Spleen (tissue), 7 donors: ENCODE measurements at regions not wholly inside any gene's neighbourhood (a gene's known extent, or its start where the extent isn't known, plus 50 kb on each side); places are given as distances from the start of the nearest gene placed in this dataset.

Experiments used
- POLR2A ChIP-seq, 3 donors: fragments of 450-650 bp; IDR thresholded peaks; one replicate each; pipeline ENCODE4 v1.5.1; 2017; ENCODE audit warnings: antibody characterized with exemption in 3 of 3, mild to moderate bottlenecking in 1 of 3
- POLR2AphosphoS5 ChIP-seq, 3 donors: sonication (generic); formaldehyde crosslinking; IDR thresholded peaks; one replicate each; pipeline ENCODE4 v1.5.1; 2017; ENCODE audit warnings: antibody characterized with exemption in 3 of 3
- TF ChIP-seq, protein P1 (sequence below), 11 experiments: fragments of 200-600 bp in 7 of 11; fragments of 450-650 bp in 4 of 11; sonication (generic) in 4 of 11; IDR thresholded peaks in 8 of 11; conservative IDR thresholded peaks in 3 of 11; 1 replicate in 7 of 11; 2 replicates in 4 of 11; pipeline versions ENCODE4 v1.4.0 to v1.8.0; 2016 to 2021; ENCODE audit warnings: antibody characterized with exemption in 11 of 11, inconsistent platforms in 4 of 11, mild to moderate bottlenecking in 1 of 11
- donor health status: DM: no; HTN: no; CAD: no; lungs with moderate emphysema.
- donor health status: DM: no; HTN: no; CAD: no.
- donor health status: DM: no; HTN: no; CAD: no.

DNA sequence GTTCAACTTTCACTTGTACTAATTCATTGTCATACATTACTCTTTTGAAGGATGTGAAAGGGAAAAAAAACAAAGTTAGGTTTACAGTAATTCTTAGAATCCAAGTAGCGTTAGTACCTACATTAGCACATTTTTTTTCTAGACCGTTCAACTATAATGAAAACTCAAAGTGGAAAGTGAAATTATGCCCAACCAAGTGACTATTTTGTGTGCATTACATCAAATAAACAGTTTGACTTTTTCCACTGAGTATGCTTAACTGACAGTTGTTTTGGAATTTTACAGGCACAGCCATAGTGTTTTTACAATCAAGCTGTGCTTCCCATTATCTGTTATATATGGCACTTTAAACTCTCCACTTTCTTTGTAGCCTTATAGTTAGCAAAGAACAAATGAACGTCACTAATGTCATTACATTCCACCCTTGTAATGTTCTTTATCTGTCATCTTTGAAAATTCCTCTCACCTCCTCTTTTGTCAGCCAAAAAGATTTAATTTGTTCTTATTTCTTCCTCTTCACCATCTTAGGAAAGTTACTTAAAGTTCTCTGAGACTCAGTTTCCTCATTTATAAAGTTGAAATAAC lies 142.3 kb upstream of the SOX2 start:
- TF ChIP-seq, protein P1, sequence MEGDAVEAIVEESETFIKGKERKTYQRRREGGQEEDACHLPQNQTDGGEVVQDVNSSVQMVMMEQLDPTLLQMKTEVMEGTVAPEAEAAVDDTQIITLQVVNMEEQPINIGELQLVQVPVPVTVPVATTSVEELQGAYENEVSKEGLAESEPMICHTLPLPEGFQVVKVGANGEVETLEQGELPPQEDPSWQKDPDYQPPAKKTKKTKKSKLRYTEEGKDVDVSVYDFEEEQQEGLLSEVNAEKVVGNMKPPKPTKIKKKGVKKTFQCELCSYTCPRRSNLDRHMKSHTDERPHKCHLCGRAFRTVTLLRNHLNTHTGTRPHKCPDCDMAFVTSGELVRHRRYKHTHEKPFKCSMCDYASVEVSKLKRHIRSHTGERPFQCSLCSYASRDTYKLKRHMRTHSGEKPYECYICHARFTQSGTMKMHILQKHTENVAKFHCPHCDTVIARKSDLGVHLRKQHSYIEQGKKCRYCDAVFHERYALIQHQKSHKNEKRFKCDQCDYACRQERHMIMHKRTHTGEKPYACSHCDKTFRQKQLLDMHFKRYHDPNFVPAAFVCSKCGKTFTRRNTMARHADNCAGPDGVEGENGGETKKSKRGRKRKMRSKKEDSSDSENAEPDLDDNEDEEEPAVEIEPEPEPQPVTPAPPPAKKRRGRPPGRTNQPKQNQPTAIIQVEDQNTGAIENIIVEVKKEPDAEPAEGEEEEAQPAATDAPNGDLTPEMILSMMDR (IDR thresholded peaks at IDR 0.05 in 8 of 11, conservative IDR thresholded peaks at IDR 0.05 in 3 of 11), result no peak
- TF ChIP-seq POLR2AphosphoS5 (IDR thresholded peaks at IDR 0.05) (no peak), POLR2A (IDR thresholded peaks at IDR 0.05) (no peak)
